ENCODE measurements at regions not wholly inside any gene's neighbourhood (a gene's known extent, or its start where the extent isn't known, plus 50 kb on each side); places are given as distances from the start of the nearest gene placed in this dataset.

DNA sequence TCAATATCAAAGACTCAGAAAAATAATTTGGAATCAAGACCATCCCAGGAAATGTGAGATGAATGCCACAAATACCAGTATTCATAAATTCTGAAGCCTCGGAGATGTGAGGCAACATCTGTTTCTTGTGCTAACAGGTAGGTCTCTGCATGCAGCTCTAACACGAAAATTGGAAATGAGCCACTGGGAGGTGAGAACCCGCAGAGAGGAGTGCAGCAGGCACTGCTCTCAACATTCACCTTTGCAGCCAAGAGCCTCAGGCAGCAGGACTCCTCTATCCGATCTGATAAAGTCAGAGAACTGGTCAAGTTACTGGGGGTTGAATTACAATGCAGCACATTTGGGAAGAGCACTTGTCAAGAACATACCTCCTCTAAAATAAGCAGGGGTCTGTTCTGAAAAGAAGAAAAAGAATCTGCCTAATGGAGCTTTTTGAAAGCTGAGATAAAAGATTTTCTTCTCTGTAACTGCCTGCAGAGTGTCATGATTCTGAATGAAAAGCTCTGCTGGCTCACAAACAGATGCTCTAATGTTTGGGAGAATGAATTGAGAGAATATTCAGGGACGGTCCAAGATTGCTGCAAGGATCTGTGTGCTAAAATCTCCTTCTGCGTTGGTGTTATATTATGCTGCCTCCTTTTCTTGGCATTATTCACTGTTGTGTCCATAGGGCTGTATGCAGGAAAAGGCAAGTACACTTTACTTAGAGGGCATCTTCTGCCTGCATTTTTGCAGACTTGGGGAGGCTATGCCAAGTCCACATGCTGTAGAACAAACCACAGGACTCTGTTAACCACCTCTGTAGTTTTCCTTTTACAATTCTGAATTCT, 209.6 kb upstream of the KRR1 start (continued):
- TF ChIP-seq, protein P1, sequence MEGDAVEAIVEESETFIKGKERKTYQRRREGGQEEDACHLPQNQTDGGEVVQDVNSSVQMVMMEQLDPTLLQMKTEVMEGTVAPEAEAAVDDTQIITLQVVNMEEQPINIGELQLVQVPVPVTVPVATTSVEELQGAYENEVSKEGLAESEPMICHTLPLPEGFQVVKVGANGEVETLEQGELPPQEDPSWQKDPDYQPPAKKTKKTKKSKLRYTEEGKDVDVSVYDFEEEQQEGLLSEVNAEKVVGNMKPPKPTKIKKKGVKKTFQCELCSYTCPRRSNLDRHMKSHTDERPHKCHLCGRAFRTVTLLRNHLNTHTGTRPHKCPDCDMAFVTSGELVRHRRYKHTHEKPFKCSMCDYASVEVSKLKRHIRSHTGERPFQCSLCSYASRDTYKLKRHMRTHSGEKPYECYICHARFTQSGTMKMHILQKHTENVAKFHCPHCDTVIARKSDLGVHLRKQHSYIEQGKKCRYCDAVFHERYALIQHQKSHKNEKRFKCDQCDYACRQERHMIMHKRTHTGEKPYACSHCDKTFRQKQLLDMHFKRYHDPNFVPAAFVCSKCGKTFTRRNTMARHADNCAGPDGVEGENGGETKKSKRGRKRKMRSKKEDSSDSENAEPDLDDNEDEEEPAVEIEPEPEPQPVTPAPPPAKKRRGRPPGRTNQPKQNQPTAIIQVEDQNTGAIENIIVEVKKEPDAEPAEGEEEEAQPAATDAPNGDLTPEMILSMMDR (conservative IDR thresholded peaks at IDR 0.05; ENCODE audit: low read depth in 2 of 2) = no peak
- no peak for TF ChIP-seq ZNF331 (CRISPR knock-in tag; IDR thresholded peaks at IDR 0.05; ENCODE audit: low read depth)
- no peak for TF ChIP-seq ZNF114 (CRISPR knock-in tag; IDR thresholded peaks at IDR 0.05)
- TF ChIP-seq STAT1 (IDR thresholded peaks at IDR 0.05; ENCODE audit: unreplicated experiment) = no peak
- no peak for TF ChIP-seq JUNB (IDR thresholded peaks at IDR 0.05; ENCODE audit: unreplicated experiment)
- TF ChIP-seq, protein P2, sequence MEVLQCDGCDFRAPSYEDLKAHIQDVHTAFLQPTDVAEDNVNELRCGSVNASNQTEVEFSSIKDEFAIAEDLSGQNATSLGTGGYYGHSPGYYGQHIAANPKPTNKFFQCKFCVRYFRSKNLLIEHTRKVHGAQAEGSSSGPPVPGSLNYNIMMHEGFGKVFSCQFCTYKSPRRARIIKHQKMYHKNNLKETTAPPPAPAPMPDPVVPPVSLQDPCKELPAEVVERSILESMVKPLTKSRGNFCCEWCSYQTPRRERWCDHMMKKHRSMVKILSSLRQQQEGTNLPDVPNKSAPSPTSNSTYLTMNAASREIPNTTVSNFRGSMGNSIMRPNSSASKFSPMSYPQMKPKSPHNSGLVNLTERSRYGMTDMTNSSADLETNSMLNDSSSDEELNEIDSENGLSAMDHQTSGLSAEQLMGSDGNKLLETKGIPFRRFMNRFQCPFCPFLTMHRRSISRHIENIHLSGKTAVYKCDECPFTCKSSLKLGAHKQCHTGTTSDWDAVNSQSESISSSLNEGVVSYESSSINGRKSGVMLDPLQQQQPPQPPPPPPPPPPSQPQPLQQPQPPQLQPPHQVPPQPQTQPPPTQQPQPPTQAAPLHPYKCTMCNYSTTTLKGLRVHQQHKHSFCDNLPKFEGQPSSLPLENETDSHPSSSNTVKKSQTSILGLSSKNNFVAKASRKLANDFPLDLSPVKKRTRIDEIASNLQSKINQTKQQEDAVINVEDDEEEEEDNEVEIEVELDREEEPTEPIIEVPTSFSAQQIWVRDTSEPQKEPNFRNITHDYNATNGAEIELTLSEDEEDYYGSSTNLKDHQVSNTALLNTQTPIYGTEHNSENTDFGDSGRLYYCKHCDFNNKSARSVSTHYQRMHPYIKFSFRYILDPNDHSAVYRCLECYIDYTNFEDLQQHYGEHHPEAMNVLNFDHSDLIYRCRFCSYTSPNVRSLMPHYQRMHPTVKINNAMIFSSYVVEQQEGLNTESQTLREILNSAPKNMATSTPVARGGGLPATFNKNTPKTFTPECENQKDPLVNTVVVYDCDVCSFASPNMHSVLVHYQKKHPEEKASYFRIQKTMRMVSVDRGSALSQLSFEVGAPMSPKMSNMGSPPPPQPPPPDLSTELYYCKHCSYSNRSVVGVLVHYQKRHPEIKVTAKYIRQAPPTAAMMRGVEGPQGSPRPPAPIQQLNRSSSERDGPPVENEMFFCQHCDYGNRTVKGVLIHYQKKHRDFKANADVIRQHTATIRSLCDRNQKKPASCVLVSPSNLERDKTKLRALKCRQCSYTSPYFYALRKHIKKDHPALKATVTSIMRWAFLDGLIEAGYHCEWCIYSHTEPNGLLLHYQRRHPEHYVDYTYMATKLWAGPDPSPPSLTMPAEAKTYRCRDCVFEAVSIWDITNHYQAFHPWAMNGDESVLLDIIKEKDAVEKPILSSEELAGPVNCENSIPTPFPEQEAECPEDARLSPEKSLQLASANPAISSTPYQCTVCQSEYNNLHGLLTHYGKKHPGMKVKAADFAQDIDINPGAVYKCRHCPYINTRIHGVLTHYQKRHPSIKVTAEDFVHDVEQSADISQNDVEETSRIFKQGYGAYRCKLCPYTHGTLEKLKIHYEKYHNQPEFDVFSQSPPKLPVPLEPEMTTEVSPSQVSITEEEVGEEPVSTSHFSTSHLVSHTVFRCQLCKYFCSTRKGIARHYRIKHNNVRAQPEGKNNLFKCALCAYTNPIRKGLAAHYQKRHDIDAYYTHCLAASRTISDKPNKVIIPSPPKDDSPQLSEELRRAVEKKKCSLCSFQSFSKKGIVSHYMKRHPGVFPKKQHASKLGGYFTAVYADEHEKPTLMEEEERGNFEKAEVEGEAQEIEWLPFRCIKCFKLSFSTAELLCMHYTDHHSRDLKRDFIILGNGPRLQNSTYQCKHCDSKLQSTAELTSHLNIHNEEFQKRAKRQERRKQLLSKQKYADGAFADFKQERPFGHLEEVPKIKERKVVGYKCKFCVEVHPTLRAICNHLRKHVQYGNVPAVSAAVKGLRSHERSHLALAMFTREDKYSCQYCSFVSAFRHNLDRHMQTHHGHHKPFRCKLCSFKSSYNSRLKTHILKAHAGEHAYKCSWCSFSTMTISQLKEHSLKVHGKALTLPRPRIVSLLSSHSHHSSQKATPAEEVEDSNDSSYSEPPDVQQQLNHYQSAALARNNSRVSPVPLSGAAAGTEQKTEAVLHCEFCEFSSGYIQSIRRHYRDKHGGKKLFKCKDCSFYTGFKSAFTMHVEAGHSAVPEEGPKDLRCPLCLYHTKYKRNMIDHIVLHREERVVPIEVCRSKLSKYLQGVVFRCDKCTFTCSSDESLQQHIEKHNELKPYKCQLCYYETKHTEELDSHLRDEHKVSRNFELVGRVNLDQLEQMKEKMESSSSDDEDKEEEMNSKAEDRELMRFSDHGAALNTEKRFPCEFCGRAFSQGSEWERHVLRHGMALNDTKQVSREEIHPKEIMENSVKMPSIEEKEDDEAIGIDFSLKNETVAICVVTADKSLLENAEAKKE (CRISPR knock-in tag; IDR thresholded peaks at IDR 0.05) = no peak

DNA sequence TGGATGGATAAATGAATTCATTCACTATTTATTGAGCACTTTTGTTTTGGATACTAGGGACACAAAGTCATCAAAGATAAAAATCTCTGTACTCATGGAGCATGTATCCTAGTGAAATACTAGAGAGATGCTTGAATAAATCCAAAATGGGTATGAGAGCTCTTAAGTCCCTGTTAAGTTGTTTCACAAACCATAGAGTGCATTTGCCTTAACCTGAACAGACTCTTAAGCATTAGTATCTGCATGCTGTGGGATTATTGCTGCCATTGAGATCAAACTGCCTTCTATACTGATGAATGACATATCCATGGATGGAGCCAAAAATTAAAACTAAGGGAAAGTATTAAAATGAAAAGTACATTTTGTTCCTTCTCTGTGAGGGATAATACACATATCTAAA, 206.5 kb upstream of the KRR1 start:
- no peak for ATAC-seq
- Histone ChIP-seq H3K27me3 (ENCODE audit: insufficient read depth) (no peaks in the 10 kb centered on the region), H3K27ac (ENCODE audit: low read depth) (no peak overlapping the region), H3K4me1 (ENCODE audit: insufficient read depth) (peaks cover 37% of the 10 kb centered on the region), H3F3A (replicated peaks; ENCODE audit: low read depth) (0 out of 2 replicates have a peak, but pooled peaks cover 10% of the 10 kb centered on the region), H2AFZ (no peak overlapping the region), H3K4me2 (no peak overlapping the region), H3K9me2 (ENCODE audit: insufficient read depth) (no peaks in the 10 kb centered on the region), H3K36me3 (ENCODE audit: insufficient read depth) (no peaks in the 10 kb centered on the region), H3K79me2 (replicated peaks; ENCODE audit: insufficient read depth) (no peaks in the 10 kb centered on the region), H3K4me3 (no peak overlapping the region), H4K20me1 (replicated peaks; ENCODE audit: insufficient read depth) (no peaks in the 10 kb centered on the region)
- H3K27me3 Mint-ChIP-seq (ENCODE audit: insufficient read depth, low read depth, poor library complexity) = peaks cover 2% of the 10 kb centered on the region
- no peak for DNase-seq (ENCODE audit: low spot score)
- peaks cover 50% of the 10 kb centered on the region for H3K4me1 Mint-ChIP-seq
- no peaks in the 10 kb centered on the region for H3K9me3 Mint-ChIP-seq
- no peak overlapping the region for H3K27ac Mint-ChIP-seq
- H3K36me3 Mint-ChIP-seq (ENCODE audit: low read depth) = no peaks in the 10 kb centered on the region
- no peak overlapping the region for H3K4me3 Mint-ChIP-seq
- TF ChIP-seq STAT1 (IDR thresholded peaks at IDR 0.05; ENCODE audit: unreplicated experiment) (no peak), ZNF331 (CRISPR knock-in tag; IDR thresholded peaks at IDR 0.05; ENCODE audit: low read depth) (no peak), EZH2 (IDR thresholded peaks at IDR 0.05; ENCODE audit: low read depth, unreplicated experiment) (no peak), CREB1 (CRISPR knock-in tag; IDR thresholded peaks at IDR 0.05; ENCODE audit: low read depth) (no peak), POLR2AphosphoS5 (IDR thresholded peaks at IDR 0.05; ENCODE audit: low read depth) (no peak), ZNF114 (CRISPR knock-in tag; IDR thresholded peaks at IDR 0.05) (no peak)
- TF ChIP-seq, protein P1 (conservative IDR thresholded peaks at IDR 0.05; ENCODE audit: low read depth in 2 of 2) = no peak
- TF ChIP-seq, protein P3, sequence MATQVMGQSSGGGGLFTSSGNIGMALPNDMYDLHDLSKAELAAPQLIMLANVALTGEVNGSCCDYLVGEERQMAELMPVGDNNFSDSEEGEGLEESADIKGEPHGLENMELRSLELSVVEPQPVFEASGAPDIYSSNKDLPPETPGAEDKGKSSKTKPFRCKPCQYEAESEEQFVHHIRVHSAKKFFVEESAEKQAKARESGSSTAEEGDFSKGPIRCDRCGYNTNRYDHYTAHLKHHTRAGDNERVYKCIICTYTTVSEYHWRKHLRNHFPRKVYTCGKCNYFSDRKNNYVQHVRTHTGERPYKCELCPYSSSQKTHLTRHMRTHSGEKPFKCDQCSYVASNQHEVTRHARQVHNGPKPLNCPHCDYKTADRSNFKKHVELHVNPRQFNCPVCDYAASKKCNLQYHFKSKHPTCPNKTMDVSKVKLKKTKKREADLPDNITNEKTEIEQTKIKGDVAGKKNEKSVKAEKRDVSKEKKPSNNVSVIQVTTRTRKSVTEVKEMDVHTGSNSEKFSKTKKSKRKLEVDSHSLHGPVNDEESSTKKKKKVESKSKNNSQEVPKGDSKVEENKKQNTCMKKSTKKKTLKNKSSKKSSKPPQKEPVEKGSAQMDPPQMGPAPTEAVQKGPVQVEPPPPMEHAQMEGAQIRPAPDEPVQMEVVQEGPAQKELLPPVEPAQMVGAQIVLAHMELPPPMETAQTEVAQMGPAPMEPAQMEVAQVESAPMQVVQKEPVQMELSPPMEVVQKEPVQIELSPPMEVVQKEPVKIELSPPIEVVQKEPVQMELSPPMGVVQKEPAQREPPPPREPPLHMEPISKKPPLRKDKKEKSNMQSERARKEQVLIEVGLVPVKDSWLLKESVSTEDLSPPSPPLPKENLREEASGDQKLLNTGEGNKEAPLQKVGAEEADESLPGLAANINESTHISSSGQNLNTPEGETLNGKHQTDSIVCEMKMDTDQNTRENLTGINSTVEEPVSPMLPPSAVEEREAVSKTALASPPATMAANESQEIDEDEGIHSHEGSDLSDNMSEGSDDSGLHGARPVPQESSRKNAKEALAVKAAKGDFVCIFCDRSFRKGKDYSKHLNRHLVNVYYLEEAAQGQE (IDR thresholded peaks at IDR 0.05; ENCODE audit: unreplicated experiment) = no peak

All from GM23338 (cell line).